SK-N-SH (cell line): ENCODE measurements at regions not wholly inside any gene's neighbourhood (a gene's known extent, or its start where the extent isn't known, plus 50 kb on each side); places are given as distances from the start of the nearest gene placed in this dataset.

ENCODE experiments used
- CTCF ChIA-PET: fragments of 300-600, 350-600 bp; formaldehyde crosslinking; extraction: SDS; loops from one replicate; lab custom pipeline; 2021; lab: Yijun Ruan, JAX
- POLR2A ChIA-PET: fragments of 350-600 bp; sonication (Branson Sonifier 250); formaldehyde crosslinking; extraction: SDS; loops from one replicate; lab custom pipeline; 2020; ENCODE audit warnings: antibody characterized with exemption, inconsistent platforms; lab: Yijun Ruan, JAX
- DNase-seq: peaks from one replicate; pipeline ENCODE4 v3.0.0; 2012
- H2AFZ ChIP-seq: fragments of 200-600 bp; sonication (generic); 2 replicates; pipeline ENCODE4 v1.8.1; 2016; ENCODE audit warnings: antibody characterized with exemption, mild to moderate bottlenecking, low read depth
- H3F3A ChIP-seq: fragments of 200-600 bp; sonication (generic); replicated peaks from 2 replicates; pipeline ENCODE3; 2016; ENCODE audit warnings: antibody characterized with exemption, mild to moderate bottlenecking; ENCODE audit not compliant: insufficient read depth
- H3K27ac ChIP-seq, 2 experiments: fragments of 200-500 bp in 1 of 2; fragments of 200-600 bp in 1 of 2; sonication (Bioruptor generic) in 1 of 2; sonication (generic), shearing (Covaris generic) in 1 of 2; 2 replicates each; pipeline versions ENCODE4 v1.5.1 to v1.6.1; 2014 to 2016; ENCODE audit warnings: low read depth in 2 of 2, inconsistent platforms in 1 of 2, low read length in 1 of 2, mild to moderate bottlenecking in 1 of 2, mixed read lengths in 1 of 2
- H3K27me3 ChIP-seq: fragments of 200-600 bp; sonication (generic), shearing (Covaris generic); 2 replicates; pipeline ENCODE4 v1.6.1; 2016; ENCODE audit warnings: mixed run types; ENCODE audit not compliant: insufficient read depth
- H3K36me3 ChIP-seq, 2 experiments: fragments of 200-500 bp in 1 of 2; fragments of 200-600 bp in 1 of 2; sonication (Bioruptor generic) in 1 of 2; sonication (generic) in 1 of 2; replicated peaks in 1 of 2; 2 replicates each; pipeline versions ENCODE3 to v1.5.1; 2014 to 2016; ENCODE audit warnings: low read length in 1 of 2, mild to moderate bottlenecking in 1 of 2; ENCODE audit not compliant: insufficient read depth in 2 of 2, control insufficient read depth in 1 of 2
- H3K4me1 ChIP-seq, 2 experiments: fragments of 200-500 bp in 1 of 2; fragments of 200-600 bp in 1 of 2; sonication (Bioruptor generic) in 1 of 2; sonication (generic), shearing (Covaris generic) in 1 of 2; 2 replicates each; pipeline versions ENCODE4 v1.5.1 to v1.6.1; 2014 to 2016; ENCODE audit warnings: low read depth in 1 of 2, low read length in 1 of 2, mixed run types in 1 of 2; ENCODE audit not compliant: insufficient read depth in 2 of 2, control insufficient read depth in 1 of 2
- H3K4me2 ChIP-seq: fragments of 200-600 bp; sonication (generic), shearing (Covaris generic); 2 replicates; pipeline ENCODE4 v1.6.1; 2017; ENCODE audit warnings: mixed run types
- H3K4me3 ChIP-seq, 2 experiments: fragments of 200-500 bp in 1 of 2; fragments of 200-600 bp in 1 of 2; sonication (Bioruptor generic) in 1 of 2; sonication (generic), shearing (Covaris generic) in 1 of 2; 2 replicates each; pipeline versions ENCODE4 v1.5.1 to v1.8.1; 2014 to 2016; ENCODE audit warnings: low read depth in 2 of 2, inconsistent platforms in 1 of 2, low read length in 1 of 2, mild to moderate bottlenecking in 1 of 2, mixed read lengths in 1 of 2, moderate library complexity in 1 of 2
- H3K79me2 ChIP-seq: fragments of 200-600 bp; sonication (generic); 2 replicates; pipeline ENCODE4 v1.8.1; 2017; ENCODE audit warnings: mild to moderate bottlenecking; ENCODE audit not compliant: insufficient read depth
- H3K9ac ChIP-seq: fragments of 200-600 bp; sonication (generic); 2 replicates; pipeline ENCODE4 v1.6.1; 2017; ENCODE audit warnings: mixed run types
- H3K9me2 ChIP-seq: fragments of 200-600 bp; sonication (generic); 2 replicates; pipeline ENCODE4 v1.6.1; 2017; ENCODE audit warnings: mixed run types
- H3K9me3 ChIP-seq: fragments of 200-600 bp; sonication (generic); 2 replicates; pipeline ENCODE4 v1.6.1; 2017; ENCODE audit warnings: mixed run types, mild to moderate bottlenecking, moderate library complexity
- H4K20me1 ChIP-seq: fragments of 200-600 bp; sonication (generic); 2 replicates; pipeline ENCODE4 v1.6.1; 2017; ENCODE audit warnings: mild to moderate bottlenecking, mixed run types; ENCODE audit not compliant: insufficient read depth
- EP300 ChIP-seq, 2 experiments: IDR thresholded peaks; 2 replicates each; pipeline versions ENCODE4 v1.4.0 to v1.6.1; 2012; ENCODE audit warnings: borderline replicate concordance in 1 of 2, low read depth in 1 of 2, low read length in 1 of 2
- FOXM1 ChIP-seq: IDR thresholded peaks from 2 replicates; pipeline ENCODE4 v1.4.0; 2012; ENCODE audit warnings: low read depth, mild to moderate bottlenecking
- JUND ChIP-seq: IDR thresholded peaks from 2 replicates; pipeline ENCODE4 v1.4.0; 2012
- NRF1 ChIP-seq: IDR thresholded peaks from 2 replicates; pipeline ENCODE4 v1.6.1; 2012; ENCODE audit warnings: low read depth, mild to moderate bottlenecking, low read length
- RCOR1 ChIP-seq: fragments of 150-350 bp; IDR thresholded peaks from 2 replicates; pipeline ENCODE4 v1.6.1; 2017; ENCODE audit warnings: antibody characterized with exemption, low read length
- RFX5 ChIP-seq: IDR thresholded peaks from 2 replicates; pipeline ENCODE4 v1.6.1; 2012; ENCODE audit warnings: mild to moderate bottlenecking, improper control_type of control experiment, low read length
- RXRA ChIP-seq: IDR thresholded peaks from 2 replicates; pipeline ENCODE4 v1.4.0; 2012; ENCODE audit warnings: low read depth, mild to moderate bottlenecking, borderline replicate concordance
- SIN3A ChIP-seq: IDR thresholded peaks from 2 replicates; pipeline ENCODE4 v1.6.1; 2012; ENCODE audit warnings: low read depth, mild to moderate bottlenecking, low read length, moderate library complexity, borderline replicate concordance
- TAF1 ChIP-seq: IDR thresholded peaks from 2 replicates; pipeline ENCODE4 v1.6.1; 2012; ENCODE audit warnings: low read depth, mild to moderate bottlenecking, low read length, moderate library complexity, borderline replicate concordance
- WGBS: methylation state at CpG from one replicate; pipeline ENCODE4 v1.1.6; 2017; ENCODE audit warnings: low lambda C conversion rate; 5-methylcytosine and 5-hydroxymethylcytosine counted together
- TF ChIP-seq, protein P1 (sequence below): IDR thresholded peaks from 2 replicates; pipeline ENCODE4 v1.4.0; 2012; ENCODE audit warnings: low read depth, borderline replicate concordance
- TF ChIP-seq, protein P2 (sequence below): fragments of 150-350 bp; IDR thresholded peaks from 2 replicates; pipeline ENCODE4 v1.6.1; 2017; ENCODE audit warnings: antibody characterized with exemption, low read length, low read depth, borderline replicate concordance
- TF ChIP-seq, protein P3 (sequence below): fragments of 200-600 bp; sonication (generic); IDR thresholded peaks from 2 replicates; pipeline ENCODE4 v1.6.1; 2017; ENCODE audit warnings: antibody characterized with exemption, mild to moderate bottlenecking, moderate library complexity
- TF ChIP-seq, protein P4 (sequence below): IDR thresholded peaks from 2 replicates; pipeline ENCODE4 v1.4.0; 2012; ENCODE audit warnings: low read depth

DNA sequence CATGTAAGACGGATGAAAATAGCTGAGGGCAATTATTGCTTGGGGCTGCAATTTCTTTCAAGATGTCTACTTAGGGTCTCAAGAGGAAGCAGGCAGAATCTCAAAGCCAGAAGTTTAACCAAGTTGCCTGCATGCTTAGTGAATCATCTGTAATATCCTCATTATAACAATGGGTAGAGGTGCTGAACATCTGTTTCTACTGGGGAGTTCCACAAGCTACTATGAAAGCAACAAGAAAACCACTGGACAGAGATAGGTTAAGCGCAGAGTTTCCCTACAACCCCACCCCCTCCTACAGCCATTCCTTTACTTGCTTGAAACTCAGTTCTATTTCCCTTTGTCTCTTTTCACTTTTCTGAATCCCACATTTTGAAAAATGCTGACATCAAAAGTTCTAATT, 759.4 kb upstream of the GBE1 start (continued):
- TF ChIP-seq TAF1, result no peak
- no peak for TF ChIP-seq FOXM1
- no peak for TF ChIP-seq JUND
- TF ChIP-seq EP300 (IDR thresholded peaks at IDR 0.05; ENCODE audit: borderline replicate concordance in 1 of 2, low read depth in 1 of 2, low read length in 1 of 2), result no peak
- TF ChIP-seq, protein P1, sequence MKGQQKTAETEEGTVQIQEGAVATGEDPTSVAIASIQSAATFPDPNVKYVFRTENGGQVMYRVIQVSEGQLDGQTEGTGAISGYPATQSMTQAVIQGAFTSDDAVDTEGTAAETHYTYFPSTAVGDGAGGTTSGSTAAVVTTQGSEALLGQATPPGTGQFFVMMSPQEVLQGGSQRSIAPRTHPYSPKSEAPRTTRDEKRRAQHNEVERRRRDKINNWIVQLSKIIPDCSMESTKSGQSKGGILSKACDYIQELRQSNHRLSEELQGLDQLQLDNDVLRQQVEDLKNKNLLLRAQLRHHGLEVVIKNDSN, result no peak
- no peak for TF ChIP-seq RXRA

DNA sequence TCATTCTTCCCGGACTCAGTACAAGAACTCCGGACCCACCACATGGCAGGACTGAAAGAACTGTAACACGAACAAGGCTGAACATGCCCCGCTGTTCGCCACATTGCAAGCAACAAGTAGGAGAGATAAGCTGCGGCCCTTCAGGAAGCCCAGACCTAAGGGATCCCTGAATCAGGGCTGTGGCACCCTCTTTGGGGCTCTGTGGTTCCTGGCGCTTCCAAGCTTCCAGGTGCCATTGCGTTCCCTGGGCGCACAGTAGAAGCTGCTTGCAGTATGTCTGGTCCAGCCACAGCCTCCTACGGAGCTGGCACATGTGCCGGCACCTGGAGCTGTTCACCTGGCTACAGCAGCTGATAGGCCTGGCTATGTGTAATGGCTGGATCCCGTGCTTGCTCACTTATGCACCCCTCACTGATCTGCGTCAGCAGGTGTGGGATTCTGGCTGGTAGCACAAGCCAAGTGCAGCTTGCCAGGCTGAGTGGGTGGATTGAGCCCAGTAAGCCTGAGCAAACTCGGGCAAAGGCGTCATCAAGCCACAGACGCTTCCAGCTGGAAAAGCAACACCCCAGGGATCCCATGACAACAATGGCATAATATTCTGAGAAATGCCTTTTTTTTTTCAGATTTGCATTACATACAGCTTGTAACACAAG, 748.6 kb upstream of the GBE1 start:
- WGBS, result 18% methylated on average over 14 of the region's 16 CpGs
- ChIA-PET POLR2A (no interaction called here), CTCF (no interaction called here)
- Histone ChIP-seq H4K20me1 (no peaks in the 10 kb centered on the region), H3K27me3 (no peaks in the 10 kb centered on the region), H3K36me3 (no peaks in the 10 kb centered on the region), H3K79me2 (no peaks in the 10 kb centered on the region), H3K4me3 (no peak overlapping the region), H2AFZ (no peak overlapping the region), H3K9me2 (no peaks in the 10 kb centered on the region), H3K27ac (no peak overlapping the region), H3K9ac (no peak overlapping the region), H3K4me2 (no peak overlapping the region), H3K4me1 (no peaks in the 10 kb centered on the region), H3F3A (no peaks in the 10 kb centered on the region), H3K9me3 (no peaks in the 10 kb centered on the region)
- no peak for DNase-seq
- no peak for TF ChIP-seq JUND

DNA sequence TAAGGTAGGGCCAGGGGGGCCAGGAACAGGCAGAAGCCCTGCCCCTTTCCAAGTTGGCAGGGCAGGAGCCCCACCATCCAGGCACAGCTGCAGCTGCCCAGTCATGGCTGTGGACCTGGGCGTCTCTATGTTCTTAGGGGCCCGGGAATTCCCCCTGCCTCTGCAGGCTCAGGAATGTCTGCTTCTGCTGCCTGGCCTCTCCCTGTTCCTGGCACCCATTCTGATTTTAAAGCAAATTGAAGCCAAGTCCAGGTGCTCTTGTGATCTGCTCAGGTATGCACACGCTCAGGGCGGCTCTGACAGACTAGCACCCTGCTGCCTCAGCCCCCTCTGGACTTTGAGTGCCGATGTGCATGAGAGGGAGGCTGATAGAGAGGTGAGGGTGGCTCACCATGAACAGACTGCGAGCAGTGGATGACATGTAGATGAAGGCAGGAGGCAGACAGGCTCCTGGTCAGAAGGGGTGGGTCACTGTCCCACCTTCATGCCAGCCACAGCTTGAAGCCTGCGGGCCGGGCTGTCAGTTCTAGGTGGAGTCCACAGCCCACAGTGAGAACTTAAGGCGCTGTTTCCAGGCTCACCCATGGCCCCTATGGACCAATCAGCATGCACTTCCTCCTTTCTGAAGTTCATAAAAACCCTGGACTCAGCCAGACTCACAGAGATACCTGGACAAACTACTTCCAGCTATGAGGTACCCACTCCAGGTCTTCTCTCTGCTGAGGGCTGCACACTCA, 747.8 kb upstream of the GBE1 start:
- Histone ChIP-seq H3K9me2 (no peaks in the 10 kb centered on the region), H3F3A (no peaks in the 10 kb centered on the region), H3K4me3 (no peak overlapping the region), H2AFZ (no peak overlapping the region), H4K20me1 (no peaks in the 10 kb centered on the region), H3K9ac (no peak overlapping the region), H3K36me3 (no peaks in the 10 kb centered on the region), H3K9me3 (no peaks in the 10 kb centered on the region), H3K4me2 (no peak overlapping the region), H3K4me1 (no peaks in the 10 kb centered on the region), H3K27me3 (no peaks in the 10 kb centered on the region), H3K27ac (no peak overlapping the region), H3K79me2 (no peaks in the 10 kb centered on the region)
- 21% methylated on average over 3 of the region's 9 CpGs for WGBS
- TF ChIP-seq RCOR1 (no peak), SIN3A (no peak), NRF1 (no peak), RFX5 (no peak)
- TF ChIP-seq, protein P2, sequence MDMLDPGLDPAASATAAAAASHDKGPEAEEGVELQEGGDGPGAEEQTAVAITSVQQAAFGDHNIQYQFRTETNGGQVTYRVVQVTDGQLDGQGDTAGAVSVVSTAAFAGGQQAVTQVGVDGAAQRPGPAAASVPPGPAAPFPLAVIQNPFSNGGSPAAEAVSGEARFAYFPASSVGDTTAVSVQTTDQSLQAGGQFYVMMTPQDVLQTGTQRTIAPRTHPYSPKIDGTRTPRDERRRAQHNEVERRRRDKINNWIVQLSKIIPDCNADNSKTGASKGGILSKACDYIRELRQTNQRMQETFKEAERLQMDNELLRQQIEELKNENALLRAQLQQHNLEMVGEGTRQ, result no peak
- TF ChIP-seq, protein P3, sequence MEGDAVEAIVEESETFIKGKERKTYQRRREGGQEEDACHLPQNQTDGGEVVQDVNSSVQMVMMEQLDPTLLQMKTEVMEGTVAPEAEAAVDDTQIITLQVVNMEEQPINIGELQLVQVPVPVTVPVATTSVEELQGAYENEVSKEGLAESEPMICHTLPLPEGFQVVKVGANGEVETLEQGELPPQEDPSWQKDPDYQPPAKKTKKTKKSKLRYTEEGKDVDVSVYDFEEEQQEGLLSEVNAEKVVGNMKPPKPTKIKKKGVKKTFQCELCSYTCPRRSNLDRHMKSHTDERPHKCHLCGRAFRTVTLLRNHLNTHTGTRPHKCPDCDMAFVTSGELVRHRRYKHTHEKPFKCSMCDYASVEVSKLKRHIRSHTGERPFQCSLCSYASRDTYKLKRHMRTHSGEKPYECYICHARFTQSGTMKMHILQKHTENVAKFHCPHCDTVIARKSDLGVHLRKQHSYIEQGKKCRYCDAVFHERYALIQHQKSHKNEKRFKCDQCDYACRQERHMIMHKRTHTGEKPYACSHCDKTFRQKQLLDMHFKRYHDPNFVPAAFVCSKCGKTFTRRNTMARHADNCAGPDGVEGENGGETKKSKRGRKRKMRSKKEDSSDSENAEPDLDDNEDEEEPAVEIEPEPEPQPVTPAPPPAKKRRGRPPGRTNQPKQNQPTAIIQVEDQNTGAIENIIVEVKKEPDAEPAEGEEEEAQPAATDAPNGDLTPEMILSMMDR, result no peak
- TF ChIP-seq, protein P4, sequence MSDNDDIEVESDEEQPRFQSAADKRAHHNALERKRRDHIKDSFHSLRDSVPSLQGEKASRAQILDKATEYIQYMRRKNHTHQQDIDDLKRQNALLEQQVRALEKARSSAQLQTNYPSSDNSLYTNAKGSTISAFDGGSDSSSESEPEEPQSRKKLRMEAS, result no peak
- no peak for DNase-seq
- ChIA-PET POLR2A (no interaction called here), CTCF (no interaction called here)
